Stimulated activated naive CD8-positive, alpha-beta T cell treated with anti-CD3 and anti-CD28 coated beads, Interleukin-15, Interleukin-2, amounts not matched to agents 100 U/mL and 50 U/mL, for 24 hours (primary cell): ENCODE measurements at regions not wholly inside any gene's neighbourhood (a gene's known extent, or its start where the extent isn't known, plus 50 kb on each side); places are given as distances from the start of the nearest gene placed in this dataset.

Source experiments
- ATAC-seq: fragments of 150-1000 bp; cut with Tn5 transposase; one replicate; pipeline ENCODE4 v1.10.0; 2021
- DNase-seq: peaks from one replicate; pipeline ENCODE4 v3.0.0; 2021

DNA sequence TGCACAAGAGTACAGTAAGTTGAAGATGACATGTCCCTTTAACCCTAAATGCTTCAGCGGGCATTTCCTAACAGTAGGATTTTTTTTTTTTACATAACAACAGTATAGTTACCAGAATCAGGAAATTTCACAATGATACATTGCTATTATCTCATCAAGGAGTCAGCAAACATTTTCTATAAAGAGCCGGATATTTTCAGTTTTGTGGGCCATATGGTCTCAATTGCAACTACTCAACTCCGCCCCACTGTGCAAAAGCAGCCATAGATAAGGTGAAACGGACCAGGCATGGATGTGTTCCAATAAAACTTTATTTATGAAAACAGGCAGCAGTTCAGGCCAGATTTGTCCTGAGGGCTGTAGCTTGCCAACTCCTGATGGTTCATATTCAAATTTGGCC is 130.6 kb downstream of the SMAD6 start:
- DNase-seq (no peak), ATAC-seq (no peak)

DNA sequence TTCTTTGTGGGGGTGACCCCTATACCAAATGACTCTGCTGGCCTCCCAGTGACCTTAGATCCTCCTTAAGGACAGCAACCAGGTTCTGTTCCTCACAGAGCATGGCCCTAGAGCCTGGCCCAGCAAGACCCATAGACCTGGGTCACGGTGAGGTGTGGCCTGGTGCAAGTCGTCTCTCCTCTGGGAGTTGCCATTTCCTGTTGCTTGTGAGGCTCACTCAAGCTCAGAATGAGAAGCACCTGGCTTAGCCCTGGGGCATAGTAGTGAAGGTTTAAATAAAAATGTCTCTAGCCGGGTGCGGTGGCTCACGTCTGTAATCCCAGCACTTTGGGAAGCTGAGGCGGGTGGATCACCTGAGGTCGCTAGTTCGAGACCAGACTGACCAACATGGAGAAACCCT is 131.3 kb downstream of the SMAD6 start:
- no peak for ATAC-seq
- DNase-seq, result no peak

DNA sequence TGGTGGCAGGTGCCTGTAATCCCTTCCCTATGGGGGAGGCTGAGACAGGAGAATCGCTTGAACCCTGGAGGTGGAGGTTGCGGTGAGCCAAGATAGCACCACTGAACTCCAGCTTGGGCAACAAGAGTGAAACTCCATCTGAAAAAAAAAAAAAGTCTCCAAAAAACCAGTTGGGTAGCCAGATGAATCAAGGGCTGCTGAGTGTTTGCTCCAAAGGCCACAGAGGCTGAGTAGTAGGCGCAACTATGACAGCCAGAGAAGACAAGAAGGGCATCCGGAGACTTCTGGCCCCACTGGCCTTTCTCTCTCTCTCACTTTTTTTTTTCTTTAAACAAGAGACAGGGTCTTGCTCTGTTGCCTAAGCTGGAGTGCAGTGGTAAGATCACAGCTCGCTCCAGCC is 131.8 kb downstream of the SMAD6 start:
- DNase-seq (no peak), ATAC-seq (no peak)

DNA sequence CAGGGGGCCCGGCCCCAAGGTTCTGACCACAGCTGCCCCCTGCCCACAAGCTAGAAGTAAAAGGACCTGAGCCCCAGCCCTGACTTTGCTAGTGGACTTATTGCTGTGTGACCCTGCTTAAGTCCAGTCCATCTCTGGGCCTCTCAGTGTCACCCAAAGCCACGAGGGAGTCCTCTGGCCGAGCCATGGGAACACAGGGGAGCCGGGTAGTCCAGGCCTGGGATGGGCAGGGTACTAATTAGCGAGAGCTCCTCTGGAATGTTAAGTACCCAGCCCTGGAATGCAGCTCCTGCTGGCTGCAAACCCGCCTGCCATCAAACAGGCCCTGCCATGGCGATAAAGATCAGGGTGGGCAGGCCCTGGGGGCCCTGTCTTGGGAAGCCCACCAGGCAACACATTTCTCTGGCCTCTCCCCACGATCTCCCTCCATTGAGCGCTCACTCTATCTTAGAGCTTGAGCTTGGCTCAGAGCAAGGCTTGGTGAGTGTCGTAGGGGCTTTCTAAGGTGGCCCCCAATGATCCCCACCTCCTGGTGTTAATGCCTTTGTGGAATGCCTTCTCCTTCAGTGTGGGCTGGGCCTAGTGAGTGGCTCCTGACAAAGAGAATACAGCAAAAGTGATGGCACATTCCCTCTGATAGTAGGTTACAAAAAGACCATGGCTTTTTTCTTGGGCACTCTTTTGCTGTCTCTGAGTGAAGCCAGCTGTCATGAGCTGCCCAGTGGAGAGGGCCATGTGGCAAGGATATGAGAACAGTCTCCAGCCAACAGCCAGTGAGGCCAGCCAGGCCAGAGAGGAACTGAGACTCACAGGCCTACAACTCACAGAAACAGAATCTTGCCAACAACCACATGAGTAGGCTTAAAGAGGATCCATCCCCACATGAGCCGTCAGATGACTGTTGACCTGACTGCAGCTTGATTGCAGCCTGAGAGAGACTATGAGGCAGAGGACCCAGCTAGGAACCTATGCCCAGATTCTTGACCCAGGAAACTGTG is 133.1 kb downstream of the SMAD6 start:
- DNase-seq, result no peak
- no peak for ATAC-seq

DNA sequence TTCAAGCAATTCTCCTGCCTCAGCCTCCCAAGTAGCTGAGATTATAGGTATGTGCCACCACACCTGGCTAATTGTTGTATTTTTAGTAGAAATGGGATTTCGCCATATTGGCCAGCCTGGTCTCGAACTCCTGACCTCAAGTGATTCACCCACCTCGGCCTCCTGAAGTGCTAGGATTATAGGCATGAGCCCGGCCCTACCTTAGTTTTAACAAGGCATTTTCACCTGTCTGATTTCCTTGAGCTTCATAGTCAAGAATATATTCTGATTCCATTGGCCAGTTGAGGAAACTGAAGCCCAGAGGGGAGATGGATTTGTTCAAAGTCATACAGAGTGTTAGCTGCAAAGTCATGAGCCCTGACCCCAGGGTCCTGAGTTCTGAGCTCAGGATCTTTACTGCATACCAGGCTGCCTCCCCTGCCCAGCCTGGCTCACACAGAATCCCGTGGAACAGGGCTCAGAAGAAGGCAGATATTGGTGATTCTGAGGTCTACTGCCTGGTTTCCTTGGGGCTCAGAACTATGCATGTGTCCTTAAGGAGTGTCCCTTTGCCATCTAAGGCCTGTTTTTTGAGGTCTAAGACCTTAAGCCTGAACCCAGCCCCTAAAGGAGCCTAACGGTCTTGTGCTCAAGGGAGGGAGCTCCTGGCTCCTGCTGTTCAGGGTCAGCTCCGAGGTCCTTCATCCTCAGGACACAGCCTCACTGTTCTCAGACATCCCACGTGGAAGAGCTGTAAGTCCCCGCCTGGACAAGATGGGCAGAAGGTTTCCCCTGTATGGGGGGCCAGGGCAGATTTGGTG is 134.4 kb downstream of the SMAD6 start:
- no peak for ATAC-seq

DNA sequence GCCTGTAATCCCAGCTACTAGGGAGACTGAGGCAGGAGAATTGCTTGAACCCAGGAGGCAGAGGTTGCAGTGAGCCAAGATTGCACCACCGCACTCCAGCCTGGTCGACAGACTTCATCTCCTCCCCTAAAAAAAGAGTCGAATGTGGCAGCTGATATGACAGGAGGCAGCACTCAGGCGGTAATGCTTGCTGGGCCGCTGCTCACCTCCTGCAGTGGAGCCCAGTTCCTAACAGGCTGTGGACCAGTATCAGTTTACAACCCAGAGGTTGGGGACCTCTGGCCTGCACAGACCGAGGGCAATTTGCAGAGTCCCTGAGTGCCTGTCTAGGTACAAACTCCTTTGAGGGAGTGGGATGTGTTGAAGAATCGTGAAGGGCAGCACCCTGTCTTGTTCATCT is 136.2 kb downstream of the SMAD6 start:
- ATAC-seq (no peak), DNase-seq (no peak)

More for the DNA sequence above, 134.4 kb downstream of the SMAD6 start:
- DNase-seq, result no peak

DNA sequence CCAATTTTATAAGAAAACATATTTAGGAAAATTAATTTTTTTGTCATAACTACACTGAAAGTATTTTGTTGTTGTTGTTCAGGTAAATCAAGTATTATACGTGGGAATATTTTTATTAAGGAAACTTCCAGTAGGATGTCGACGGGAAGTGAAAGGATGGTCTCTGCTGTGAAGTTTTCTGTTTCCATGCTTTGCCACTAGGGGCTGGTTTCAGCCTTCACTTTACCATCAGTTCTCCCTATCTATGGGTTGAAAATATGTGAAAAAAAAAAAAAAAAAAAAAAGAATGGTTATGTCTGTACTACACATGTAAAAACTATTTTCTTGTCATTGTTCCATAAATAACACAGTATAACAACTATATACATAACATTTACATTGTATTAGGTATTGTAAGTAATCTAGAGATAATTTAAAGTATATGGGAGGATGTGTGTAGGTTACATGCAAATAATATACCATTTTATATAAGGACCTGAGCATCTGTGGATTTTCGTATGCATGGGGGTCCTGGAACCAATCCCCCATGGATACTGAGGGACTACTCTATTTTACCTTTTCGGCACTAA is 136.7 kb downstream of the SMAD6 start:
- no peak for ATAC-seq
- DNase-seq, result no peak

DNA sequence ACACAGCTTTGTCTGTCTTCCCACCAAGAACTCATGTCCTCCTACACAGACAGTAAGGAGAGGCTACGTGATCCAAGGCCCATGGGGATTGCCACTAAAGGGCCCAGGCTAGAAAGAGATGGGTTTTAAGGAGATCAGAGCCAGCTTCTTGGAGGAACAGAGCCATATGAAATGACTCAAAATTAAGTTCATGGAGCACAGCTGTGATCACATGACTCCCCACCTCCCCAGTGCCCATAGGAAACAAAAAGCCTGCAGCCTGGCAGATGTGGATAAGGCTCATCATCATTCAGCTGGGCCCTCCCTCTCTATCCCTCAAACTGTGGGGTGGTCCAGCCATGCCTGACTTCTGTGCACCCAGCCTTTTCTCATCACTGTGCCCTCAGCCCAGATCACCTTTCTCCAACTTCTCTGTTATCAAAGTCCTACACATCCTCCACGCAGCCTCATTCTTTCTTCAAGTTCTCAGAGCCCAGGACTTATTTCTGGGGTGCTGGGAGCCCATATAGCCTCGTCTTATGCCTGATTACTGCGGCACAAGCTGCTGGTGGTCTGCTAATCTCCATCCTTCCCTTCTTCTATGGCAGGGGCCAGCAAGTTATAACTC is 137.6 kb downstream of the SMAD6 start:
- no peak for ATAC-seq
- no peak for DNase-seq

DNA sequence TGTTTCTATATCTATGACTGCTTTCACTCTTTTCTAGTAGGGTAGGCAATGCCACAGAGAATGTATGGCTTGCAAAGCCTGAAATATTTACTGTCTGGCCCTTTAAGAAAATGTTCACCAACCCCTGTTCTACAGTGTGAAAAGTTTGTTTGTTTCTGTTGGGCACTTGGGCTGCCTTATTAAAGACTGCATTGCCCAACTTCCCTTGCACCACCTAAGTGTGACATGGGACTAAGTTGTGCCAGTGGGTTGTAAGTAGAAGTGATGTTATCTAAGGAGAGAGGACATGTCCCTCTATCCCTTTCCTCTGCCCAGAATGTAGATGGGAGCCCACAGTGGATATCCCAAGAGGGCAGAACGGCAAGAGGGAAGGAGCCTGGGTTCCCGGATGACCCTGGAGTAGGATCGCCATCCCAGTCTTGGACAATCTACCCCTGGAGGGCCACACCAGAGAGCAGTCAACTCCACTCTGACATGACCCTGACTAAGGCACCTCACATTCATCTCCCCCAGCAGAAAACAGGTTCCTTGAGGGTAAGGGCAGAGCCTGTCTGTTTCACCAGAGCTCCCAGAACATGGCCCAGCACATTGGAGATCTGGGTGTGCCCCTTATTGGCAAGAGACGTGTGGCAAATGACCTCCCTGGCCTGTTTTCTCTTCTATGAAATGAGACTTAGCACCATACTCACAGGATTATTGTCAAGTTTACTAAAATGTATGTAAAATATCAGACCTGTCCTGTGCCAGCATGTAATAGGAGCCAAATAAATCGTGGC is 138.8 kb downstream of the SMAD6 start:
- ATAC-seq, result no peak
- no peak for DNase-seq

DNA sequence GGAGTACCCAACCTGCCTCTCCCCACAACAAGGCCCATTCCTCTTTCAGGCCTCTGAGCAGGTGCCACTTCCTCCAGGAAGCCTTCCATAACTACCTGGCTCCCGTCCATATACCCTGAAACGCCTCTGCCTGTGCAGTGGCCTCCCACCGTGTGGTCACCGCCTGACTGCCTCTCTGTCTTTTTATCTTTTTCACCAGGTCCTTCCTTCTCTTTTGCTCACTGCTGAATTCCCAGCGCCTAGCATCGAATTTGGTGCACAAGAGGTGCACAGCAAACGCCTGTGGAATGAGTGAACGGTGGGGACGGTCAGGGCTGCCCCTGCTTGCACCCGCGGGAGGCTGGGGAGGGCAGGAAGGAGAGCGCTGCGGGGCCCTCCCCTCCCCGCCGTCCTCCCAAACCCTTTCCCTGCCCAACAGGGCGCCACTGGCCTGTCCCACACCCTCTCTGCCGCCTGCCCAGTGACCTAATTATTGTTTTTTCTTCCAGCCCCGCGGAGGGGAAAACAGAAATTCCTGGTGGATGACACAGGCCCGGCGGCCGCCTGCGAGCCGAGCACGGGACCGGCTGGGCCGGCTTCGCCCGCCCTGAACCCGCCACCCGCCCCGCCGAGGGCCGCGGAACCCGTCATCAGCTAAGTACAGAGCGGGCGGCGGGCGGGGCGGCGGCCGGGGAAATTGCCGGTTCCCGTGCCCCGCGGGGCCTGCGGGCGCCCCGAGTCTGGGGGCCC is 140.1 kb downstream of the SMAD6 start:
- ATAC-seq (peak; percentile 47), DNase-seq (peak; percentile 25)

DNA sequence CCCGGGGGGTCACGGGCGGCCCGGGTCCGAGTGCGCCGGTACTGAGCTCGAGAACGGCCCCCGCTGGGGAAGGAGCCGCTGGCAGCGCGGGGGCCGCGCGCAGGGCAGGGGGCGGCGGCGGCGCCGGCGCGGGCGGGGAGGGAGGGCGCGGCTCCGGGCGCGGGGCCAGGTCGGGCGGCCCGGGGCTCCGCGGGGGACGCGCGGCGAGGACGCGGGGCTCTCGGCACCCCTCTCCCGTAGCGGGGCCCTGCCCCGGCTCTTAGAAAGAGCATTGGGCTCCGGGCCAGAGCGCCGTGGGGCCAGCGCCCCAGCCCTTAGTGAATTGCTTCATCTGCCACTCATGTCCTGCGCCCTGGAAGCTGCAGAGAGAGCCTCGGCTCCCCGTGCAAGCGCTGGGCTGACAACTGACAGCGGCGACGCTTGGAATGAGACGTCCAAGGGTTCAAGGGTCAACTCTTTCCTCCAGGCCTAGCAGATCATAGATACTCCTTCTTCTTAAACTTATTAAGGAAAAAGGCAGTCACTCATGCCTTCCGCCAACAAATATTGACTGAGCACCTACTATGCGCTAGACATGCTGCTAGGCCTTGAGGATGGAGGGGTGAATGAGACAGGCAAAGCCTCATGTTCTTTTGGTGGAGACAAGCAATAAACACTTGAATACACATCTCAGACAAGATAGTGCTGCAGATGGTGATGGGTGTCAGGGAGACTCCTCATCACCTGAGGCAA is 140.8 kb downstream of the SMAD6 start:
- no peak for ATAC-seq
- DNase-seq, result no peak

DNA sequence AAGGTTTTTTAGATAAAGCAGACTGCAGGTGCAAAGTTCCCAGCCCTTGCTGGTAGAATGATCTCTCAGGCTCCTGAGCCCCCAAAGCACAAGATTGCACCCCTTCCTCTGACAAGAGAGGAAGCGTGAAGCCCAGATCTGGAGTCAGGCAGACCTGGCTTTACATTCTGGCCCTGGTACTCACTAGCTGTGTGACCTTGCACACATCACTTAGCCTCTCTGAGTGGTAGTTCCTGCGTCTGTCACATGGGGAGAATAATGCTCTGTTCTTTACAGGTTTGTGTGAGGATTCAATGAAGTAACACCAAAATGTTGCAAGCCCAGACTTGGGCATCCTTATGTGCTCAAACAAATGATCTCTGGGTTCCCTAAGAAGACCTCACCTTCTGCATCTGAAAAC is 141.5 kb downstream of the SMAD6 start:
- no peak for ATAC-seq

DNA sequence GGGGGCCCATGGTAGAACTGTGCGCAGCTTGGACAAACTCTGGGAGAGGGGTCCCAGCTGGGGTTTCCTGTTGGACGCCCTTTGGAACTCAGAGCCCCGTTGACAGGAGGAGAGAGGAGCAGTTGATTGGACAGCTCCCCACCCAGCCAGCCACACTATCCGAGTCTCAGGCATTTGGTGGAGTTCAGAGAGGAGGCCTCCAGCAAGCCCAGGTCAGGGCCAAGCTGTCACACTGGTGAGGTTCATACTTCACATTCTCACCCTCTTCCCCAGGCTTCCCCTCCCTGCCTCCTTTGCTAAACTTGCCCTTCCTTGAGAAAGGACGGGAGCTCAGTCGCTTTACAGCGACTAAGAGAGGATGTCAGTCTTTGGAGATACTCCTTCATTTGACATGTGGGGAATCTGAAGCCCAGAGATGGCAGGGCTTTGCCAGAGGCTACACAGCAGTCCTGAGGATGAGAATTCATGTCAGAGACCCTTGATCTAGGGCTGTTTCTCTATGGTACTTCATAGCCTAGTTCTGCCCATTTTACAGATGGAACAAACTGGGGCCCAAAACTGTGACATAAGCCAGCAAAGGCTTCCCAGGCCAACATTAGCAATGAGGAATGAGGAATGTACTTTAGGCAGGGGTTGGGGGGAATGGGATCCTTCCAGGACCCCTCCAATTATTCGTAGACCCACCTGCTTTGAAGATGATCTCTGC is 142.2 kb downstream of the SMAD6 start:
- DNase-seq (no peak), ATAC-seq (no peak)

More for the DNA sequence above, 141.5 kb downstream of the SMAD6 start:
- no peak for DNase-seq

DNA sequence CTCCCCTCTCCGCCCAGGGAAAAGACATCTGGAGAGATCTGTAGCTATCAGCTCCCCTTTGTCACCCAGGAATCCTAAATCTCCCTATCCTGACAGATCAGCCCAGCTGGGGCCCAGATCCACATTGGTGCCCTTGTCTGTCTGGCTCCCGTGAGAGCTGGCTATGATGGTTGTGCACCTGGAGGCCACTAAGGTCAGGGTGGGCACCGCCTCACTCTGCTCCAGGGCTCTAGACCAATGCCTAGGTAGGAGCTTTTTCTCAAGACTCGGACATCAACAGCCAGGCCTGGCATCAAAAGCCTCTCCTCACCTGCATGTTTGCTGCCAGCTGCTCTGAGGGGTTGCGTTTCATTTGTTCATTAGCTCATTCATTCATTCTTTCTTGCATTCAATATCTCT is 142.7 kb downstream of the SMAD6 start:
- no peak for ATAC-seq
- DNase-seq, result no peak

DNA sequence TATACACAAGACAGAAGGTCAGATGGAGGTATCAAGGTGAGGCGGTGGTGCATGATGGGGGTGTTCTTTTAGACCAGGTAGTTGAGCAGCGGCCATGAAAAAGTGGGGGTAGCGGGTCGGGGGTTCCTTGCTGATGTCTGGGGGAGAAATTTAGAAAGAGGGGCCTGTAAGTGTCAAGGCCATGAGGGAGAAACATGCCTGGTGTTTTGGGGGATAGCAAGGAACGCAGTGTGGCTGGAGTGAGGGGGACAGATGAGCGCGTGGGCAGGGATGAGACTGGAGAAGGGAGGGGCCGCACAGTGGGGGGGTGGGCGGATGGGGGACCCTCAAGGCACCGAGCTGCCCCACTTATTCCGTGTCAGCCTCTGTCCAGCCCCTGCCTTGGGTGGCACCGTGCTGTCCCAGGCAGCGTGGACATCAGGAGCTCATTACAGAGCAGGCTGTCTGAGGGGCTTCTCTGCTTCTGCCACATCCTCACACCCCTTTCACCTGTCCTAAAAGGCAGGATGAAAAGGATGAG is 143.3 kb downstream of the SMAD6 start:
- no peak for DNase-seq
- ATAC-seq, result no peak

DNA sequence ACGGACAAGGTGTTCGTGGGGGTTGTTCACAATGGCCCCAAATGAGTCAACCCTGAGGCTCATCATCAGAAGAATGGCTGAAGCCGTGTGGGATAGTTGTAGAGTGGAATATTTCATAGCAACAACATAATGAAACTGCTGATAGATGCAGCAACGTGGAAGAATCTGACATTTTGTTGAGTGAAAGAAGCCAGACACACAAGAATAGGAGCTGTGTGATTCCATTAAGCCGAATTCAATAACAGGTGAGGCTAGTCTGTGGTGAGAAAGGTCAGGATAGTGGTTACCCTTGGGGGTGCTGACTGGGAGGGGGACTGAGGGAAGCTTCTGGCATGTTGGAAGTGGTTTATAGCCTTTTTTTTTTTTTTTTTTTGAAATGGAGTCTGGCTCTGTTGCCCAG is 144.0 kb downstream of the SMAD6 start:
- ATAC-seq, result no peak
- no peak for DNase-seq

DNA sequence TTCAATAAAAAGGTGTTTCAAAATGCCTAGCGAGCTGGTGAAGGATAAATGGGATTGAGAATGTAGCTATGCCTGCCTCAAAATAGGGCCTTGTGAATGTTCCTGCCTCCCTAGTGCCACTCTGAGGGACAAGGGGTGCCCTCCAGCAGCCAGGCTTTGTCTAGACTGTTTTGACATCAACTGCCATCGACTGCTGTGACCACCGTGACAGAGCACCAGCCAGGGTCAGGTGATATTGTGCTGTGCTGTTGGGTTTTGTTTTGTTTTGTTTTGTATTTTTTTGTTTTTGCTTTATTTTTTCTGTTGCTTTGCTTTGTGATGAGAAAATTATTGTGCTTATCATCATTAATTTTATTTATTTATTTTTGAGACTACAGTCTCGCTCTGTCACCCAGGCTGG is 144.8 kb downstream of the SMAD6 start:
- DNase-seq, result no peak
- ATAC-seq, result no peak

DNA sequence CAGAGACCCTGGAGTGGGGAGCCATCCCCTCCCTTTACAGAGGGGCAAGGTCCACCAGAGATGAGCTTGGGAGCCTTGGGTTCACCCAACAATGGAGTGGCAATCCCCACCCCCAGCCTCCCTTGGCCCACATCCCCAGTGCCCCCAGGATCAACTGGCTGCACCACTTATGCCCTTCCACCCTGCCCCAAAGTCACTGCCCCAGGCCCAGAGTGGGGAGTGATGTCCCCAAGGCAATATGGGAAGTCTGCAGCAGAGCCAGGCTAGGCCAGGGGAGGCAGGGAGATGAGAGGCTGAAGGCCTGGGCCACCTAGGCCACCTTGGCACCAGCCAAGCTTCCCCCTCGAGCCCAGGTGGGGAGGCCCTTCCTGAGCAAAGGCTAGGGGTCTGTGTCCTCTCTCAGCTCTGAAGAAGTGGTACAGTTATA is 145.5 kb downstream of the SMAD6 start:
- DNase-seq (no peak), ATAC-seq (no peak)

DNA sequence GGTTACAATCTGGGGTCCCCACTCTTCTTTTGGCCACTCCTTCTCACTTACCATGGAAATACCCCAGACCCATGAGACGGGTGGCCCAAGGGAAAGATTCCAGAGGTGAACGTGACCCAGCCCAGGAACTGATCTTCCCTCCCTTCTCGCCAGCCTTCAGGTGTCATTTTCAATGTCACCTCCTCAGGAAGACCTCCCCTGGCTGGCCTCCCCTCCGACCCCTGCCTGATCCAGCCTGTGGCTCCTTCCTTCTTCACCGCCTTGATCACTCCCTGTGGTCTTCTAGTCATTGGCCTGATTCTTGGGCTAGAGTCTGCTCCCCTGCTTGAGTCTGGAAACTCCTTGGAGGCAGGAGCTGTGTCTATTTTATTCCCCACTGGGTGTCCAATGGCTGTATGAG is 146.1 kb downstream of the SMAD6 start:
- no peak for DNase-seq
- no peak for ATAC-seq
